ENCODE measurements at regions not wholly inside any gene's neighbourhood (a gene's known extent, or its start where the extent isn't known, plus 50 kb on each side); places are given as distances from the start of the nearest gene placed in this dataset.

- Histone ChIP-seq H3K4me1 (ENCODE audit: insufficient read depth, poor library complexity, severe bottlenecking) (peaks cover 4% of the 10 kb centered on the region), H3K27ac (ENCODE audit: poor library complexity, severe bottlenecking) (no peak overlapping the region), H3K27me3 (ENCODE audit: insufficient read depth, poor library complexity, severe bottlenecking) (no peaks in the 10 kb centered on the region), H3K36me3 (ENCODE audit: low read depth) (no peaks in the 10 kb centered on the region), H3K4me3 (ENCODE audit: severe bottlenecking) (no peak overlapping the region), H3K9me3 (ENCODE audit: severe bottlenecking) (no peaks in the 10 kb centered on the region)
- DNase-seq (ENCODE audit: low spot score) (no peak), ATAC-seq (ENCODE audit: low read depth) (no peak)
- TF ChIP-seq, protein P1, sequence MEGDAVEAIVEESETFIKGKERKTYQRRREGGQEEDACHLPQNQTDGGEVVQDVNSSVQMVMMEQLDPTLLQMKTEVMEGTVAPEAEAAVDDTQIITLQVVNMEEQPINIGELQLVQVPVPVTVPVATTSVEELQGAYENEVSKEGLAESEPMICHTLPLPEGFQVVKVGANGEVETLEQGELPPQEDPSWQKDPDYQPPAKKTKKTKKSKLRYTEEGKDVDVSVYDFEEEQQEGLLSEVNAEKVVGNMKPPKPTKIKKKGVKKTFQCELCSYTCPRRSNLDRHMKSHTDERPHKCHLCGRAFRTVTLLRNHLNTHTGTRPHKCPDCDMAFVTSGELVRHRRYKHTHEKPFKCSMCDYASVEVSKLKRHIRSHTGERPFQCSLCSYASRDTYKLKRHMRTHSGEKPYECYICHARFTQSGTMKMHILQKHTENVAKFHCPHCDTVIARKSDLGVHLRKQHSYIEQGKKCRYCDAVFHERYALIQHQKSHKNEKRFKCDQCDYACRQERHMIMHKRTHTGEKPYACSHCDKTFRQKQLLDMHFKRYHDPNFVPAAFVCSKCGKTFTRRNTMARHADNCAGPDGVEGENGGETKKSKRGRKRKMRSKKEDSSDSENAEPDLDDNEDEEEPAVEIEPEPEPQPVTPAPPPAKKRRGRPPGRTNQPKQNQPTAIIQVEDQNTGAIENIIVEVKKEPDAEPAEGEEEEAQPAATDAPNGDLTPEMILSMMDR (IDR thresholded peaks at IDR 0.05; ENCODE audit: poor library complexity, severe bottlenecking) = no peak
These were observed 393.3 kb upstream of the HNRNPA3 start for GRCh38 chr2:176819306-176819705.

GRCh38 chr2:176820371-176820932, 392.1 kb upstream of the HNRNPA3 start:
- DNase-seq (ENCODE audit: low spot score) (no peak), ATAC-seq (ENCODE audit: low read depth) (no peak)
- Histone ChIP-seq H3K27ac (ENCODE audit: poor library complexity, severe bottlenecking) (no peak overlapping the region), H3K36me3 (ENCODE audit: low read depth) (no peaks in the 10 kb centered on the region), H3K4me3 (ENCODE audit: severe bottlenecking) (no peak overlapping the region), H3K4me1 (ENCODE audit: insufficient read depth, poor library complexity, severe bottlenecking) (no peaks in the 10 kb centered on the region), H3K9me3 (ENCODE audit: severe bottlenecking) (no peaks in the 10 kb centered on the region), H3K27me3 (ENCODE audit: insufficient read depth, poor library complexity, severe bottlenecking) (peaks cover 4% of the 10 kb centered on the region)
- TF ChIP-seq, protein P1 (IDR thresholded peaks at IDR 0.05; ENCODE audit: poor library complexity, severe bottlenecking) = no peak

DNA sequence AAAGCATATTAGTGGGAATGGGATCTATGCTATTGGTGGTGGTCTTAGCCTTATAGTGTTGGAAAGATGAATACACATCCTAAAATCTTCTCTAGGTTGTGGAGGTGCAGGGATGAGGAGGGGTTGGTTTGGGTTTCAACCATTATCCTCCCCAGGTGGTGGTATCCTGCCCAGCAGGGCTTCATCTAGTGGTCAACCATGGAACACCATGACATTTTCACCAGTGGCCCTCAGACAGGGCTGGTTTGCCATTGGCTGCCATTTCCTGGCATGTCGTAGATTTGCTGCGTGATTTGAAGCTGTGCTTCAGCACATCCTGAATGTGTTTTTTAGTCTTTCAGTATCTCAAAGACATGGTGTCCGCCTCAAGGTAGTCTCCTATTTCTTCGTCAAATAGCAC, 391.2 kb upstream of the HNRNPA3 start:
- Histone ChIP-seq H3K36me3 (ENCODE audit: low read depth) (no peaks in the 10 kb centered on the region), H3K27ac (ENCODE audit: poor library complexity, severe bottlenecking) (no peak overlapping the region), H3K27me3 (ENCODE audit: insufficient read depth, poor library complexity, severe bottlenecking) (peaks cover 7% of the 10 kb centered on the region), H3K4me1 (ENCODE audit: insufficient read depth, poor library complexity, severe bottlenecking) (no peaks in the 10 kb centered on the region), H3K9me3 (ENCODE audit: severe bottlenecking) (no peaks in the 10 kb centered on the region), H3K4me3 (ENCODE audit: severe bottlenecking) (no peak overlapping the region)
- TF ChIP-seq, protein P1 (IDR thresholded peaks at IDR 0.05; ENCODE audit: poor library complexity, severe bottlenecking) = no peak
- DNase-seq (ENCODE audit: low spot score) (no peak), ATAC-seq (ENCODE audit: low read depth) (no peak)

GRCh38 chr2:176822060-176822459, 390.5 kb upstream of the HNRNPA3 start:
- H3K4me1 ChIP-seq (ENCODE audit: insufficient read depth, poor library complexity, severe bottlenecking) = no peaks in the 10 kb centered on the region
- no peak for ATAC-seq (ENCODE audit: low read depth)
- no peak overlapping the region for H3K4me3 ChIP-seq (ENCODE audit: severe bottlenecking)
- no peaks in the 10 kb centered on the region for H3K9me3 ChIP-seq (ENCODE audit: severe bottlenecking)
- TF ChIP-seq, protein P1 (IDR thresholded peaks at IDR 0.05; ENCODE audit: poor library complexity, severe bottlenecking) = no peak
- no peak for DNase-seq (ENCODE audit: low spot score)
- no peak overlapping the region for H3K27ac ChIP-seq (ENCODE audit: poor library complexity, severe bottlenecking)
- no peaks in the 10 kb centered on the region for H3K36me3 ChIP-seq (ENCODE audit: low read depth)
- H3K27me3 ChIP-seq (ENCODE audit: insufficient read depth, poor library complexity, severe bottlenecking) = peaks cover 10% of the 10 kb centered on the region

DNA sequence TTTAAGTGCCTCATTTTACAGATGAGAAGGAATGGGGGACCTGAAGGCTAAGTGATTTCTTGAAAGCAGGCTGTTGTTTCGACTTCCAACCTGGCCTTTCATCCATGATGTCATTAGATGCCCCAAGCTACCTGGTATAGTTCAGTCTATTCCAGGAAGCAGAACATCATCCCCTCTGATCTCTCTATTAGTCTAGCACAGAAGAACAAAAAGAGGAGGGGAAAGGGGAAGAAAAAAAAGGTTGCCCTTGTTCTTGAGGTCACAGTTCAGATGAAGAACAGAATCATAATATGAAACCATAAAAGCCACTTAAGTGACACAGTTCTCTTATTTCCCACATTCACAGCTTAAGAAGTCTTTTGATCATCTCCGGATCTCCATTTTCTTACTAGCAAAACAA, 386.2 kb upstream of the HNRNPA3 start:
- no peak for ATAC-seq (ENCODE audit: low read depth)
- Histone ChIP-seq H3K36me3 (ENCODE audit: low read depth) (no peaks in the 10 kb centered on the region), H3K27me3 (ENCODE audit: insufficient read depth, poor library complexity, severe bottlenecking) (peaks cover 17% of the 10 kb centered on the region), H3K27ac (ENCODE audit: poor library complexity, severe bottlenecking) (no peak overlapping the region), H3K9me3 (ENCODE audit: severe bottlenecking) (no peaks in the 10 kb centered on the region), H3K4me3 (ENCODE audit: severe bottlenecking) (no peak overlapping the region), H3K4me1 (ENCODE audit: insufficient read depth, poor library complexity, severe bottlenecking) (no peaks in the 10 kb centered on the region)
- no peak for DNase-seq (ENCODE audit: low spot score)
- TF ChIP-seq, protein P1 (IDR thresholded peaks at IDR 0.05; ENCODE audit: poor library complexity, severe bottlenecking) = no peak

All from RWPE2 (cell line).